ENCODE measurements at regions not wholly inside any gene's neighbourhood (a gene's known extent, or its start where the extent isn't known, plus 50 kb on each side); places are given as distances from the start of the nearest gene placed in this dataset.

DNA sequence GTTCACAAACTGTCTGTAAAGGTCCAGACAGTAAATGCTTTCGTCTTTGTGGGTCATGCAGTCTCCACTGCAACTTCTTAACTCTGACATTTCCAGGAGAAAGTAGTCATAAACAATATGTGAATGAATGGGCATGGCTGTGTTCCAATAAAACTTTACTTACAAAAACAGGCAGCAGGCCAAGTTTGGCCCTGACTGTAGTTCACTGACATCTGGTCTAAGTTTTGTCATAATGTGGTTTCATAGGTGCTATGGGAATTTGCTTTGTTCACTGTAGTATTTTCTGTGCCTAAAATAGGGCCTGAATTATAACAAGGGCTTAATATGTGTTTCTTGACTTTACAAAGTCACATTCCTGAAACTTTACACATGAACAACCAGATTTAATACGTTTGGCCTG, 186.0 kb upstream of the KBTBD8 start:
- TF ChIP-seq CTCF (IDR thresholded peaks at IDR 0.05; ENCODE audit: low read length) (no peak), EZH2 (optimal IDR thresholded peaks at IDR 0.05; ENCODE audit: low read depth, low read length) (no peak)
